ENCODE measurements at regions not wholly inside any gene's neighbourhood (a gene's known extent, or its start where the extent isn't known, plus 50 kb on each side); places are given as distances from the start of the nearest gene placed in this dataset.
"Not testable (repeated sequence)": the region's sequence is repeated elsewhere in the genome, so short reads cannot be mapped to it uniquely, and the experiment has no call there.

DNA sequence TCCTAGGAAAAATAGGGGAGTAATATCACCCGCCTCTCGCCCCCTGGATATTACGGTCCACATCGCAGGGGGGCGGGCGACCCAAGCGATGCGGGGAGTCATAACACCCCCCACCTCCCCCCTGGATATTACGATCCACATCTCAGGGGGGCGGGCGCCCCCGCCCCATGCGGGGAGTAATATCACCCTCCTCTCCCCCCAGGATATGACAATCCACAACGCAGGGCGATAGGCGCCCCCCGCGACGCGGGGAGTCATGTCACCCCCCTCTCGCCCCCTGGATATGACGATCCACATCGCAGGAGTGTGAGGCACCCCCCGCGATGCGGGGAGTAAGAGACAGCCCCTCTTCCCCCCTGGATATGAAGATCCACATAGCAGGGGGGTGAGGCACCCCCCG, 684.4 kb upstream of the PCDH9 start (continued):
- TF ChIP-seq TCF3 (IDR thresholded peaks at IDR 0.05; ENCODE audit: borderline replicate concordance, insufficient read depth, low read depth, low read length) = no peak

DNA sequence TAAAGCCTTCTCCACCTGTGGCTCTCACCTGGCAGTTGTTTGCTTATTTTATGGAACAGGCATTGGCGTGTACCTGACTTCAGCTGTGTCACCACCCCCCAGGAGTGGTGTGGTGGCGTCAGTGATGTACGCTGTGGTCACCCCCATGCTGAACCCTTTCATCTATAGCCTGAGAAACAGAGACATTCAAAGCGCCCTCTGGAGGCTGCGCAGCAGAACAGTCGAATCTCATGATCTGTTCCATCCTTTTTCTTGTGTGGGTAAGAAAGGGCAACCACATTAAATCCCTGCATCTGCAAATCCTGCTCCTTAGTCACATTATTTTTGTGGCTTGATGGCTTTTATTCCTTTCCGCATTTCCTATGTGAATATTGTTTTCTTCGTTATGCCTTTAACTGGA, 672.8 kb upstream of the PCDH9 start:
- H3K27ac ChIP-seq (ENCODE audit: control insufficient read depth, insufficient read depth); H3K27me3 ChIP-seq (replicated peaks in 1 of 2; ENCODE audit: control insufficient read depth in 2 of 2, insufficient read depth in 2 of 2, low read length in 1 of 2); in situ Hi-C loops (cut with MboI); ATAC-seq; H3K9ac ChIP-seq (ENCODE audit: control insufficient read depth, insufficient read depth, low read length); H3K4me3 ChIP-seq; H2AFZ ChIP-seq (ENCODE audit: control insufficient read depth, low read depth, low read length); POLR2A ChIA-PET; intact Hi-C loops (cut with micrococcal nuclease; ENCODE audit: unreplicated experiment); H3K9me3 ChIP-seq (replicated peaks; ENCODE audit: control insufficient read depth, insufficient read depth, low read length); FAIRE-seq; H3K4me1 ChIP-seq (ENCODE audit: control insufficient read depth, insufficient read depth, low read length); H3K4me2 ChIP-seq (ENCODE audit: control insufficient read depth, insufficient read depth); H4K20me1 ChIP-seq (ENCODE audit: control insufficient read depth, insufficient read depth); DNase-seq (ENCODE audit: low read depth, low spot score); SMC1A ChIA-PET (ENCODE audit: uncharacterized antibody, unreplicated experiment); H3K36me3 ChIP-seq (ENCODE audit: control insufficient read depth in 2 of 2, insufficient read depth in 2 of 2, low read length in 1 of 2); CTCF ChIA-PET; RAD21 ChIA-PET (ENCODE audit: unreplicated experiment); H3K79me2 ChIP-seq (ENCODE audit: control insufficient read depth, insufficient read depth, low read length); BruUV-seq (replicated peaks): not testable (repeated sequence)
- WGBS (ENCODE audit: insufficient coverage, insufficient replicate concordance, low lambda C conversion rate, missing lambda C conversion rate) = 52% methylated on average over 8 of the region's 8 CpGs

DNA sequence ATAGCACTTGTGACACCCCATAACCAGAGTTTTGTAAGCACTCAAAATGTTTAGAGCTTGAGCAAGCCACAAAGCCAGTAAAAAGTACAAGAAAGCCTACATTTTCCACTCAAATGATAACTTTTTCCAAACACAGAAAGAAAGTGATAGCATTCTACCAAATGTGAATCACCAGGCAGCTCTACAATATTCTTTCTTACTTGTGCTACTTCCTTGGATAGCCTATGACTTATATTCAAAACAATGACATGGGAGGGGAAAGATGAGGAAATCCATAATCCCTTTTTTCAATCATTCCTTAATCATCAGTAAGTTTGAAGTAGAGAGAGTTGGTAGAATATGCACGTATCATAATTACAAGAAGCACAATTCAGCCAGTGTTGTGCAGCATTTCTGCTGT, 650.8 kb upstream of the PCDH9 start:
- H2AFZ ChIP-seq (ENCODE audit: control insufficient read depth, low read depth, low read length) = no peak overlapping the region
- RAD21 ChIA-PET (ENCODE audit: unreplicated experiment) = no interaction called here
- TF ChIP-seq KAT2A (conservative IDR thresholded peaks at IDR 0.05; ENCODE audit: control insufficient read depth, low read depth, low read length) (no peak), NBN (IDR thresholded peaks at IDR 0.05) (no peak), ZNF622 (IDR thresholded peaks at IDR 0.05) (no peak), LARP7 (IDR thresholded peaks at IDR 0.05) (no peak), SIN3A (IDR thresholded peaks at IDR 0.05; ENCODE audit: low read depth, low read length) (no peak), CHD2 (IDR thresholded peaks at IDR 0.05; ENCODE audit: borderline replicate concordance, low read depth, low read length) (no peak), SUZ12 (IDR thresholded peaks at IDR 0.05; ENCODE audit: unreplicated experiment) (no peak), ZNF274 (IDR thresholded peaks at IDR 0.05; ENCODE audit: insufficient read depth, insufficient read length) (no peak)
- in situ Hi-C loops (cut with MboI) (no loop called here), intact Hi-C loops (cut with micrococcal nuclease; ENCODE audit: unreplicated experiment) (no loop called here)
- 0% methylated on average over 1 of the region's 1 CpG for WGBS (ENCODE audit: insufficient coverage, insufficient replicate concordance, low lambda C conversion rate, missing lambda C conversion rate)
- no peaks in the 10 kb centered on the region for H3K36me3 ChIP-seq (ENCODE audit: control insufficient read depth in 2 of 2, insufficient read depth in 2 of 2, low read length in 1 of 2)
- no peaks in the 10 kb centered on the region for H3K4me1 ChIP-seq (ENCODE audit: control insufficient read depth, insufficient read depth, low read length)
- no peak for ATAC-seq
- no peak for FAIRE-seq
- no peaks in the 10 kb centered on the region for H3K27me3 ChIP-seq (replicated peaks in 1 of 2; ENCODE audit: control insufficient read depth in 2 of 2, insufficient read depth in 2 of 2, low read length in 1 of 2)
- no peak overlapping the region for H3K27ac ChIP-seq (ENCODE audit: control insufficient read depth, insufficient read depth)
- no peak overlapping the region for H3K4me3 ChIP-seq
- H3K4me2 ChIP-seq (ENCODE audit: control insufficient read depth, insufficient read depth) = no peak overlapping the region
- H3K79me2 ChIP-seq (ENCODE audit: control insufficient read depth, insufficient read depth, low read length) = no peaks in the 10 kb centered on the region
- CTCF ChIA-PET = interaction anchor here (0.6 kb wide), 1 partner anchor 462 kb away, joined by 4 read pairs; no protein-coding TSS in a partner anchor
- SMC1A ChIA-PET (ENCODE audit: uncharacterized antibody, unreplicated experiment) = no interaction called here
- H3K9me3 ChIP-seq (replicated peaks; ENCODE audit: control insufficient read depth, insufficient read depth, low read length) = no peaks in the 10 kb centered on the region
- POLR2A ChIA-PET = no interaction called here
- DNase-seq (ENCODE audit: low read depth, low spot score) = no peak
- H4K20me1 ChIP-seq (ENCODE audit: control insufficient read depth, insufficient read depth) = no peaks in the 10 kb centered on the region
- H3K9ac ChIP-seq (ENCODE audit: control insufficient read depth, insufficient read depth, low read length) = no peak overlapping the region
- BruUV-seq (replicated peaks) = no TSS peak
